HG02678 (cell line): ENCODE measurements at regions not wholly inside any gene's neighbourhood (a gene's known extent, or its start where the extent isn't known, plus 50 kb on each side); places are given as distances from the start of the nearest gene placed in this dataset.
"Not testable (repeated sequence)": the region's sequence is repeated elsewhere in the genome, so short reads cannot be mapped to it uniquely, and the experiment has no call there.

Source experiments
- ATAC-seq: cut with Tn5 transposase; IDR thresholded peaks from one replicate; pipeline ENCODE4 v1.9.1; 2021; ENCODE audit warnings: mild to moderate bottlenecking, moderate library complexity; ENCODE audit not compliant: unreplicated experiment

GRCh38 chr5:39674209-39675082 lies 249.7 kb upstream of the DAB2 start:
- no peak for ATAC-seq

GRCh38 chr5:39671561-39671961 lies 246.8 kb upstream of the DAB2 start:
- ATAC-seq, result no peak

- no peak for ATAC-seq
These were observed 246.2 kb upstream of the DAB2 start for GRCh38 chr5:39670955-39671354.

GRCh38 chr5:39670391-39670790 lies 245.6 kb upstream of the DAB2 start:
- ATAC-seq, result no peak

- ATAC-seq, result no peak
These were observed 244.2 kb upstream of the DAB2 start for GRCh38 chr5:39668980-39669379.

GRCh38 chr5:39665328-39665727 lies 240.5 kb upstream of the DAB2 start:
- ATAC-seq, result no peak

- ATAC-seq, result no peak
These were observed 238.2 kb upstream of the DAB2 start for GRCh38 chr5:39662945-39663344.

GRCh38 chr5:39661026-39661779 lies 236.4 kb upstream of the DAB2 start:
- ATAC-seq, result no peak

- no peak for ATAC-seq
These were observed 235.2 kb upstream of the DAB2 start for GRCh38 chr5:39660020-39660419.

- no peak for ATAC-seq
These were observed 234.1 kb upstream of the DAB2 start for GRCh38 chr5:39658866-39659265.

- ATAC-seq, result peak; percentile 59
These were observed 233.2 kb upstream of the DAB2 start for GRCh38 chr5:39657943-39658342.

- ATAC-seq, result no peak
These were observed 231.8 kb upstream of the DAB2 start for GRCh38 chr5:39656600-39656999.

GRCh38 chr5:39654715-39655114 lies 229.9 kb upstream of the DAB2 start:
- ATAC-seq, result no peak

GRCh38 chr5:39652481-39652880 lies 227.7 kb upstream of the DAB2 start:
- ATAC-seq, result not testable (repeated sequence)

GRCh38 chr5:39652036-39652435 lies 227.3 kb upstream of the DAB2 start:
- ATAC-seq, result no peak

GRCh38 chr5:39650008-39650762 lies 225.4 kb upstream of the DAB2 start:
- ATAC-seq, result no peak

- ATAC-seq, result no peak
These were observed 224.1 kb upstream of the DAB2 start for GRCh38 chr5:39648848-39649227.

GRCh38 chr5:39648085-39648847 lies 223.5 kb upstream of the DAB2 start:
- ATAC-seq, result no peak

- ATAC-seq, result peak; percentile 99
These were observed 215.8 kb upstream of the DAB2 start for GRCh38 chr5:39640552-39640951.

- ATAC-seq, result no peak
These were observed 214.9 kb upstream of the DAB2 start for GRCh38 chr5:39639618-39640089.

- no peak for ATAC-seq
These were observed 214.0 kb upstream of the DAB2 start for GRCh38 chr5:39638813-39639212.
